GM18907 (cell line): ENCODE measurements at regions not wholly inside any gene's neighbourhood (a gene's known extent, or its start where the extent isn't known, plus 50 kb on each side); places are given as distances from the start of the nearest gene placed in this dataset.

Source experiments
- ATAC-seq: cut with Tn5 transposase; IDR thresholded peaks from one replicate; pipeline ENCODE4 v1.9.1; 2021; ENCODE audit warnings: mild to moderate bottlenecking, moderate library complexity; ENCODE audit not compliant: unreplicated experiment

DNA sequence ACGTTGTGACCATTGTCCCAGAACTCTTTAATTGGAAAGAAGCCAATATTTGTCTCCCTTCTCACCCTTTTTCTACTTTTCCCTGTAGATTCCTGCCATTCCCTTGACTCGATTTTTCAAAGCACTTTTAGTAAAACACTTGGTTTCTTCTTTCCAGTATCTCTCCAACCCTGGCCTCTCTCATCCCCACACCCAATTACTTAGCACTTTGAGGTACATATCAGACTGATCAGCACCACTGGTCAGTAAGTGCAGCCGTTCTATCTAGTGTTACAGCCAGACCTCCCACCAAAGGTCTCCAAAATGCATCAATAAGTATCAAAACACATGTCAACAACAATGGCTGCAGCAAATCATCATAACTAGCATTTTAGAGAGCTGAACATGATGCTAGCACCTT, 141.9 kb downstream of the BTG1 start:
- no peak for ATAC-seq

DNA sequence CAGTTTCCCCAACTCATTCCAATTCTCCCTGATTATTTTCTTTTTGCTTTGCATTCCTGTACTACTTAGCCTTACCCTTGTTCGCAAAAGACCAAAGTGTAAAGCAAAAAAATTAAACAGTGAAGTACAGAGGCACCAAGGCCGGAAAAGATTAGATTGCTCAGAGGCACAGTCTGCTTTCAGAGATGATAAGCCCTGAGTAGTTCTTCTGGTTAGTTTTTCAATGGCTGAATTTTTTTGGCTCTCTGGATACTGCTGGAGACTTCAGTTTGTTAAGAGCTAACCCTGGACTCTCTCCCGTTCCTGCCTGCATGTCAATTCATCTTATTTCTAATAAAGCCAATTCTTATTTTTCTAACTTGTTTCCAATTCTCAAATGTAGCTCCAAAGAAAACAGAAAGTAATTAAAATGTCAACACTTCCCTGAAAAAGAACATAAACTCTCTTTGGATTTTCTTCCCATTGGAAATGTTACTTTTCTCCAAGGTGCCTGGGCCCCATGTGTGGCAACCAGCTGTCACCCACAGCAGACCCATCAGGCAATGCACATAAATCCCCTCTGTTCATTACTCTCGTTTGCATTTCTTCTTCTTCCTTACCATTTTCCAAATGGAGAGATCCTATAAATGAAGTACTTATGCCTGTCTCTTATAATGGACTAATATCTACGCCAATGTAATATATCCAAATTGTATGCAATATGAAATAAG, 142.8 kb downstream of the BTG1 start:
- no peak for ATAC-seq

GRCh38 chr12:92002195-92002649, 143.4 kb downstream of the BTG1 start:
- no peak for ATAC-seq

DNA sequence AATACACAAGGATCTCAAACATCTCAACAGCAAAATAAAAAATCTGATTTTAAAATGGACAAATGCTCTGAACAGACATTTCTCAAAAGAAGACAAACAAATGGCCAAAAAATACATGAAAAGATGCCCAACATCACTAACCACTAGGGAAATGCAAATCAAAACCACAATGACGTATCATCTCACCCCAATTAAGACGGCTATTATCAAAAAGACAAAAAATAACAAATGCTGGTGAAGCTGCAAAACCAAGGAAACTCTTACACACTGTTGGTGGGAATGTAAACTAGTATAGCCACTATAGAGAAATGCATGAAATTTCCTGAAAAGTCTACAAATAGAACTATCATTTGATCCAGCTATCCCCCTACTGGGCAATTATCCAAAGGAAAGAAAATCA, 145.0 kb downstream of the BTG1 start:
- no peak for ATAC-seq

DNA sequence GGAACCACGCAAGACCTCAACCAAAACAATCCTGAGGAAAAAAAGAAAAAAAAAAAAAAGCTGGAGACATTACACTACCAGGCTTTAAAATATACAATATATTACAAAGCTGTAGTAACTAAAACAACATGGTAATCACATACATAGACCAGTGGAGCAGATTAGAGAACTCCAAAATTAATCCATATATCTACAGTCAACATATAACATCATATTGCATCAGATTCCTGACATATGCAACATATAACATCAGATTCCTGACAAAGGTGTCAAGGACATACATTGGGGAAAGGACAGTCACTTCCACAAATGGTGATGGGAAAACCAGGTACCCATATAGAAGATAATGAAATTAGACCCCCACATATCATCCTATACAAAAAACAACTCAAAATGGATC, 145.8 kb downstream of the BTG1 start:
- no peak for ATAC-seq

DNA sequence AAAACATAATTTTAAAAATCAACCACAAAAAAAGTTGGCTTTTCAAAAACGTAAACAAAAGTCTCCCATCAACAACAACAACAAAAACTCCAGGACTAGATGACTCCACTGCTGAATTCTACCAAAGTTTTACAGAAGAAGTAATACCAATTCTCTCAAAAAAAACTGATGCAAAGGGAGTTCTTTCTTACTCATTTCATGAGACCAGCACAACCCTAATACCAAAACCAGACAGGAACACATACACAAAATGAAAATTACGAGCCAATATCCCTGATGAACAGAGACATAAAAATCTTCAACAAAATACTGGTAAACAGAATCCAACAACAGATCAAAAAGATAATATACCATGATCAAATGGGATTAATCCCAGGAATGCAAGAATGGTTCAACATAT, 147.3 kb downstream of the BTG1 start:
- ATAC-seq: no peak

GRCh38 chr12:91994208-91994797, 151.3 kb downstream of the BTG1 start:
- ATAC-seq: no peak

DNA sequence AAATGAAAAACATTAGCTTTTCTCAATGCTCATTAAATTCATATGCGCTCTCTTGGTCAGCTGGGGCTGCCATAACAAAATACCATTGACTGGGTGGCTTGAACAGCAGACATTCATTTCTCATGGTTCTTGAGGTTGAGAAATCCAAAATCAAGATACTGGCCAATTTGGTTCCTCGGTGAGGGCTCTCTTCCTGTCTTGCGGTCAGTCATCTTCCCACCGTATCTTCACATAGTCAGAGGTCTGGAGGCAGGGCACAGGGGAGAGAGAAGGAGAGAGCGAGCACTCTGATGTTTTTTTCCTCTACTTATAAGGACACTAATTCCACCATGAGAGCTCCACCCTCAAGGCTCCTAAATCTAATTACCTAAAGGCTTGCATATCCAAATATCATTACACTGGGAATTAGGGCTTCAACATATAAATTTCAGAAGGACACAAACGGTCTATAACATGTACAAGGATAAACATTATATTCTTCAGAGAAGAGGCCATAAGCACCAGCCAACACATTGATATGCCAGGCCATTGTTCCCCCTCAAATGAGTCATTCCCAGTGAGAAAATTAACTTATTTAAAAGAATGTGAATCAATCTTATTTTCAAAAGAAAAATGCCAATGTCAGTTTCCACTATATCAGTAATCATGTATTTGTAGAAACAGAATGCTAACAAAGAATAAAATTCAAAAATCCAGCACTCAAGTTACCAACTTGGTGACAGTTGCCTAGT, 152.2 kb downstream of the BTG1 start:
- no peak for ATAC-seq

DNA sequence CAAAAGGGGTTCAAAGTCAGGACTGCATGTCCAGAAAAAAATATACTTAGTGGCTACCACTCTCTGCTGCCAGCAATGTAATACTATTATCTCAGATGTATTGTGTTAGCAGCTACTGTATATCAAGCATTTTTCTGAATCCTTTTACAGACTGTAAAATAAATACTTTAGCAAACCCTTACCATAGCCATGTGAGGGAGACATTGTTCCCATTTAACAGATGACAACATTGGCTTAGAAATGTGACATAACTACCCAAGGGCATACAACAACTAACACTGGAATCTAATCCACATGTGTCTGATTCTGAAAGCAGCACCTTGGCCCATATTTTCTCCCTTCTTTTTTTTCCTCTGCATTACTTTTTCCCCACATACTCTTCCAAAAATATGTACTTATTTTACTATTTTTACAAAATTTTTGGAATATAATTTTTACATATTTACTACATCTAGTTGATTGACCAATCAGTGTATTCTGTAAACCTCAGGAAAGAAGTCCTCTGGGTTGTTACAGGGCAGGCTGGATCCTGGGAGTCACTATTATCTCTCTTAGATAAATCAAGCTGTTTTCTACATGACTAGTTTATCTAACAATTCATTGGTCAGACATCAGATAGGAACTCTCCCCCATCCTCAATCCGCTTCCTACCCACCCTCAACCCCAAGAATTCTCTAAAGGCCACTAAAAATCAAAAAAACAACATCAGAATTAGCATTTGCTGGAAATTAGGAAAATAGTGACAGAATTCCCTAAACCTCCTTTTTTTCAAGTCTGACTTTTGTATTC, 154.1 kb downstream of the BTG1 start:
- ATAC-seq: no peak

- no peak for ATAC-seq
Observed at GRCh38 chr12:91990525-91990924, 155.1 kb downstream of the BTG1 start.

- no peak for ATAC-seq
Observed at GRCh38 chr12:91989143-91989542, 156.5 kb downstream of the BTG1 start.

GRCh38 chr12:91988086-91988923, 157.3 kb downstream of the BTG1 start:
- ATAC-seq: no peak

GRCh38 chr12:91986084-91986483, 159.6 kb downstream of the BTG1 start:
- no peak for ATAC-seq

DNA sequence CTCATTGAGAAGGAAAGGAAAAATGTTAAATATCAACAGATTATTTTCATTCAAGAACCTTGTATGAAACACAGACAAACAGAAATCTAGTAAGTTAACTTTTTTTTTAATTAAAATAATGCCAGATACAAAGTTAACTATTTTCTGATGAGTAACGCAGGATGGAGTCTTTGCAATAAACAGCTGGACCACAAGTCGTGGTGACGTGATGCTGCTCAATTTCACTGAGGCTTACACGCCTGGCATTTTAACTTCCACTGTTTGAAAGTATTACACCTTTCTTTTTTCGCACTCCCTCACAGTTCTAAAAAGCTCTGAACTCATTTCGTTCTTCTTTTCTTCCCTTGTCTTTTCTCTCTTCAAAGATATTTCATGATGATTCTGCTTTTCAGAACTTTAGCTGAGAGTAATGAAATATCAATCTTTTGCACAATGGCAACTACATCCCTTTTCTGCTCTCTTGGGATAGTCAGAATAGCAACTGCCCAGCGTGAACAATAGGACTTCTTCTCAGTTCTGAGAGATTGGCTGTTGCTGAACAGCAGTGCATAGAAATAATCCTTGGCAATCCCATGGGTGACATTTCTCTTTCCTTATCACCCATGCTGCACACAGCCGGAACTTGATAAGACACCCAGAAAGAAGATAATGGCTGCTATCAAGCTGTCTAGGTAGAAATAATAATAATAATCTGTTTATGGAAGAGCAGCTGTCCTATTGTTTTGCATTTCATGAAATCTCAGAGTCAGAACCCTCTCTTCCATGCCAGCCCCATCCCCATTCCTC, 160.5 kb downstream of the BTG1 start:
- no peak for ATAC-seq

DNA sequence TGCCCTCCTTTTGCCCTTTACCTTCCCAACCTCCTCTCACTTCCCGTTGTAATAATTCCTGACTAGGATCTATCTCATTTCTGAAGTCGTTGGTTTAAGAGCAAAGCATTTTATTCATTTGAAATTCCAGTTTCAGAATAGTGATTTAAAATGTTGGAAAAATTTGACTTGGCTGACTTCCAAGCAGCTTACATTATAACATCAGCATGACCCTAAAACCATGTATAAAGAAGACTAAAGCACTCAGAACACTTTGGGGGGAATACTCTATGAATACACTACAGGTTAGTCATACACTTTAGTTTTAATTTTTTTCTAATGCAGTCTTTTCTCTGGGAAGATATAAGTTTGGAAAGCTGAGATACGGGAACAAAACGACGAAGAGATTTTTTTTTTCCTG, 161.1 kb downstream of the BTG1 start:
- ATAC-seq: no peak

- no peak for ATAC-seq
Observed at GRCh38 chr12:91983935-91984334, 161.7 kb downstream of the BTG1 start.

DNA sequence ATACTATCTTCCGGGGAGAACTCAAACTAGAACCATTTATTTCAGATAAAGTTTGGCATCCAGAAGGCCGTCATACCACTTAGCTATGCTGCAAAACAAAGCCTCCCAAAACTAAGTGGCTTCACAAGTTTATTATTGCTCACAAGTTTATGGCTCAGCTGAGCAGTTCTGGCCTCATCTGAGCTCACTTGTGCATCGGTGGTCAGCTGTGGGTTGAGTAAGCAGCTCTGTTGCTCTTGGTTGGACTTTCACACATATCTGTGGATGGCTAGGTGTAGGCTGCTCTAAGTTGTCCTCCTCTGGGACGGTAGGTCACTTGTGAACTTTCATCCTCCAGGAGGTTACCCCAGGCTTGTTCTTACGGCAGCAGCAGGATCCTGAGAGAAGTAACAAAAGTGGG, 162.7 kb downstream of the BTG1 start:
- ATAC-seq: no peak

- no peak for ATAC-seq
Observed at GRCh38 chr12:91980389-91980821, 165.2 kb downstream of the BTG1 start.

DNA sequence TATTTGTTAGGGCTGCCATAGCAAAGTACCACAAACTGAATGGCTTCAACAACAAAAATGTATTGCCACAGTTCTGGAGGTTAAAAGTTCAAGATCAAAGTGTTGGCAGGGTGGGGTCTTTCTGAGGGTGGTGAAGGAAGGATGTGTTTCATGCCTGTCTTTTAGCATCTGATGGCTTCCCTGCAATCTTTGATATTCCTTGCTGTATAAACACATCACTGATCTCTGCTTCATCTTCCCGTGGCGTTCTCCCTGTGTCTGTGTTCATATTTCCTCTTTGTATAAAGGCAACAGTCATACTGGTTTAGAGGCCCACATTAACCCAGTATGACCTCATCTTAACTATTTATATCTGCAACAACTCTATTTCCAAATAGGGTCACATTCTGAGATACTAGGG, 167.5 kb downstream of the BTG1 start:
- ATAC-seq: no peak

DNA sequence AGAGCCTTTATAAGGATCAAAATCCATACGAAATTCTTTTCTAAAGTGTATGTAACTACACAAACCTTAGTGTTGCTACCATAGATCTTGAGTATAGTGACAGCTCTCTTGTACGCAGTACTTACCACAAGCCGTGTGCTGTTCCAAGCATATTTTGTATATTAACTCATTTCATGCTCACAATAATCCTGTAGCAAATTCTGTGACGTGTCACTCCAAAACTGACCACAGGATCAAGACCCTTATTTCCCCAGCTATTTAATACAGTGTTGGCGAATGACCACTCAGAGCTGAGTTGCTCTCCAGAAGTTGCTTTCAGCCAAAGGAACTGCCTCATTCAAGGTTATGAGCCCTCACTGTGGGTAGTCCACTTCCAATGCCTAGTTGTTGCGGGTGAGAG, 169.8 kb downstream of the BTG1 start:
- ATAC-seq: no peak
